ENCODE measurements at regions not wholly inside any gene's neighbourhood (a gene's known extent, or its start where the extent isn't known, plus 50 kb on each side); places are given as distances from the start of the nearest gene placed in this dataset.
"Not testable (repeated sequence)": the region's sequence is repeated elsewhere in the genome, so short reads cannot be mapped to it uniquely, and the experiment has no call there.

DNA sequence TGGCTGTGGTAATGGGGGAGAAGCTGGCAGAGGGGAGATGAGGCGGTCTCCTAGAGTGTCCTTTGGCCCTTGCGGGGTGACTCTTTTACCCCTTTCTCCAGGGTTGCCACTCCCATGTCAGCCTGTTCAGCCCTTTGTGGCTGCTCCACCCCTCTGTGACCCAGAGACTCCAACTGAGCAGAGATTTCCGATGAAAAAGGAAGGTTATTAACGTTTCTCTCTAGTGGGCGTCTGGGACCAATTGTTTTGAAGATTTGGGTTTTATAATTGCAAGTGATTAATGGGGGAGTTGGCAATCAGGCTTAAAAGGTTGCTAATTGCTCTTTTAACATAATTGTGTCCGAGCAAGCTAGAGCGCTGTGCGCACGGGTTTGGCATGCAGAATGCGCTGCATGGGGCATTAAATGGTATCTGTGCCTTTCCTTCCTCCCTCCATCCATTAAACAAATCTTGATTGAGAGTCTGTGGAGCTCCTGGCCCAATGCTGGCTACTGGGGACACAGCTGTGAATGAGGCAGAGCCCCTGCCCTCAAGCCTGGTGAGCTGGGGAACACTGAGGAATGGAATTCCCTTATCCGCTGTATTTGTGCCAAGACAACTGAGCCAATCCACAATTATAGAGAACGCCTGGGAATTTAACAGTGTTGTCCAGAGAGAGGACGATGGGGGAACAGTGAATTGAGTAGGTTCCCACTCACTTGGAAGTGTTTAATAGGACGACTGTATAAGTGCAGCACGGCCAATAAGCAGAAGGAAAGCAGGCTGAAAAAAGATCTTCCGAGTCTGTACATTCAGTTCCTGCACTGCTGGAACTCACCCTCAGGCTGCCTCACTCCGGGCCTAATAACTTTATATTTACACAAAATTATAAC, 295.9 kb downstream of the MIAT start:
- FAIRE-seq (no peak), DNase-seq (ENCODE audit: low spot score in 2 of 2) (no peak)

DNA sequence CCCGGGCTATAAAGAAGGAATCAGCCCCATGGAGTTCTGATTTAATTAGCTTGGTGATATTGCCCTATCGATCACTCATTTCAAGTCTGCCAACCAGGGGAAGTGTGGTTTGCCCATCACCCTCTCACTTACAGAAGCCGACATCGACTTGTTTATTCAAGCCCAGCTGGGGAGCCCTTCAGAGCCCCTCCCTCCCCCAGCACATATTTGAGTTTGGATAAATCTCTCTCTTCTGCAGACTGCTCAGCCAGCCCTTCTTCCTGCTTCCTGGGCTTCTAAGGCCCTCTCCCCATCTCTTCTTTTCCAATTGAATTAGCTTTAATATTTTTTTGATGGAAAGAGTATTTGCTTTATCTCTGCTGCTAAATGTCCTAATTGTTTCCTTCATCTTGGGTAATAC, 299.0 kb downstream of the MIAT start:
- DNase-seq (ENCODE audit: low spot score in 2 of 2) (no peak), FAIRE-seq (no peak)

- no peak for DNase-seq (ENCODE audit: low spot score in 2 of 2)
- FAIRE-seq: no peak
Observed at GRCh38 chr22:26957176-26957575, 299.8 kb downstream of the MIAT start.

GRCh38 chr22:26957897-26958296, 300.5 kb downstream of the MIAT start:
- DNase-seq (ENCODE audit: low spot score in 2 of 2): no peak
- FAIRE-seq: no peak

DNA sequence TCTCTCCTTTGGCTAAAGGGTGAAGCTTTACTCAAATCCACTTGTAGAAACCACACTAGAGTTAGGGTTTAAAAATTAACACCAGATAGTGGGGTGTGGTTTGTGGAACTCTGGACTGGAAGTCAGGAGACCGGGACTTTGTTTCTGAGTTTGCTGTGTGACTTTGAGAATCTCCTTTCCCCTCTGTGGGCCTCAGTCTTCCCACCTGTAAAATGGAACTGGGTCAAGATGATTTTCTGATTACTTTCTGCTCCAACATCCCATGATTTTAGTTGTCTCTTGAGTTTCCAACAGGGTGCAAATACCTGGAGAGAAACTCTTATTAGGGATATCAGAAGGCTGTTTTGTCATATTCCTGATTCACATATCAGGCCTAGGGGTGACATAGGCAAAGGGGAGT, 301.0 kb downstream of the MIAT start:
- DNase-seq (ENCODE audit: low spot score in 2 of 2): no peak
- FAIRE-seq: no peak

DNA sequence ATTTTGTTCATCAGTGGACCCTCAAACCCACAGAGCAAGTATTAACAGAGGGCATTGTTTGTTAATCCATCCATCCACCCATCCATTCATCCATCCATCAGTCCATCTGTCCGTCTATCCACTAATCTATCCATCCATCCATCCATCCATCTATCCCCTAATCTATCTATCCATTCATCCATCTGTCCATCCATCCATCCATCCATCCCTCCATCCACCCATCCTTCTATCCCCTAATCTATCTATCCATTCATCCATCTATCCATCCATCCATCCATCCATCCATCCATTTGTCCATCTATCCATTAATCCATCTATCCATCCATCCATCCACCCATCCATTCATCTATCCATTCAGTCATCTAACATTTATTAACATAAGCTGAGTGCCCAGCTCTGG, 307.3 kb downstream of the MIAT start:
- DNase-seq (ENCODE audit: low spot score in 2 of 2) (no peak), FAIRE-seq (no peak)

DNA sequence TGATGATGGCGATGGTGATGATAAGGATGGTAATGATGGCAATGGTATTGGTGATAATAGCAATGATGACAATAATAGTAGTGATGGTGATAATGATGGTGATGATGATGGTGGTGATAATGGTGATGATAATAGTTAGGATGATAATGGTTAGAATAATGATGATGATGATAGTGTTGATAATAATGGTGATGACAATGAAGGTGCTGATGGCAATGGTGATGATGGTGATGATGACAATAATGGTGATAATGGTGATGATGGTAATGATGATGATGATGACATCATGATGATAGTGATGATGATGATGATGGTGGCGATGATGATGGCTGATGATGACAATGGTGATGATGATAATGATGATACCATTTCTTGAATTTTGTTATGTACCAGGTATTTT, 309.9 kb downstream of the MIAT start:
- DNase-seq (ENCODE audit: low spot score in 2 of 2): no peak
- FAIRE-seq: no peak

GRCh38 chr22:26968859-26969523, 311.6 kb downstream of the MIAT start:
- DNase-seq (ENCODE audit: low spot score in 2 of 2): no peak
- FAIRE-seq: no peak

GRCh38 chr22:26970809-26971394, 313.5 kb downstream of the MIAT start:
- no peak for DNase-seq (ENCODE audit: low spot score in 2 of 2)
- FAIRE-seq: no peak

- no peak for DNase-seq (ENCODE audit: low spot score in 2 of 2)
Observed at GRCh38 chr22:26972286-26972685, 314.9 kb downstream of the MIAT start.

GRCh38 chr22:26972915-26973314, 315.5 kb downstream of the MIAT start:
- not testable (repeated sequence) for FAIRE-seq; DNase-seq (ENCODE audit: low spot score in 2 of 2)

More at GRCh38 chr22:26972286-26972685, 314.9 kb downstream of the MIAT start:
- FAIRE-seq: no peak

GRCh38 chr22:26974034-26974433, 316.6 kb downstream of the MIAT start:
- FAIRE-seq (no peak), DNase-seq (ENCODE audit: low spot score in 2 of 2) (no peak)

GRCh38 chr22:26974914-26975803, 317.8 kb downstream of the MIAT start:
- FAIRE-seq: no peak
- no peak for DNase-seq (ENCODE audit: low spot score in 2 of 2)

GRCh38 chr22:26975865-26976264, 318.5 kb downstream of the MIAT start:
- FAIRE-seq (no peak), DNase-seq (ENCODE audit: low spot score in 2 of 2) (no peak)

DNA sequence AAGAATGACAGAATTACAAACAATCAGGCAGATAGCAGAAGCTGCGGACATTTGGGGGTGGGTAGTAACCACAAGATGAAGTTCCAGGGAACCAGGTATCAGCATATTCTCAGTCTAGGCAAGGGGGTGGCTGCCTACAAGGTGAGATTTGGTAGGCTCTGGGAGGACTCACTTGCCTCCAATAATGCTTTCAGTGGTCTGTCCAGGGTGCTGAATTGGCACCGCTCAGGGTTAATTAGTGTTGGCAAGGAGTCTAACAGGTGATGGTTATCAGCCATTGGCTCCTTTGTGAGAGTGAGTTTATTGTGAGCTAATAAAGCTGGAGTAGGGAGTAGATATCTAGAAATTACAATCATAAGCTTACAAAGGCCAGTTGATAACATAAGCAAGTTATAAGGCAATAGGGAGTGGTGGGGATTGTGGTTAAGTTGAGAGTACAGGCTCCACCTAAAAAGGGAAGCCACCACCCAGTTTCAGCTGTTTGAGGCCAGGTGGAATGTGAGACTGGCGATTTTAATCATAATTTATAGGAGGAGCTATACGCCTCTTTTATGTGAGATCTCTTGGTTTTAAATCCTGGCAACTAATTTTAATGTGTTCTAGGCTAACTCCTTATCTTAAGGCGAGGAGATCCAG, 320.5 kb downstream of the MIAT start:
- DNase-seq (ENCODE audit: low spot score in 2 of 2) (no peak), FAIRE-seq (no peak)

GRCh38 chr22:26979294-26979693, 321.9 kb downstream of the MIAT start:
- FAIRE-seq (no peak), DNase-seq (ENCODE audit: low spot score in 2 of 2) (no peak)

DNA sequence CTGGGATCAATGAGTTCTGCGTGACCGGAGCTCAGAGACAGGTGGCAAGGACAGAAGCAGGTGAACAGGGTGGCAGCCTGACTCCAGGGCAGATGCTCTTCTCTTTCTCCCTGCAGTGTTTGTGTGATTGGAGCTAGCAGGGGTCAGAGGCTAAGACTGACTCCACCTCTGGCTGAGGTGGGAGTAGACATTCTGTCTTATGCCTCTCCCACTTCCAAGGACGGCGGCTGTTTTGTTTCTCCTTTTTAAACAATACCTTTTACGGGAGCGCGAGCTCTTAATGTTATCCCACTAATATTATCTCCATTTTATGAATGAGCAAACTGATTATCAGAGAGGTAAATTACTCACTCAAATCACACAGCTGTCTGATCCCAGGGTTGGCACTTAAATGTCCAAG, 323.7 kb downstream of the MIAT start:
- FAIRE-seq (no peak), DNase-seq (ENCODE audit: low spot score in 2 of 2) (no peak)

- no peak for FAIRE-seq
- no peak for DNase-seq (ENCODE audit: low spot score in 2 of 2)
Observed at GRCh38 chr22:26981541-26981940, 324.2 kb downstream of the MIAT start.

- no peak for DNase-seq (ENCODE audit: low spot score in 2 of 2)
- no peak for FAIRE-seq
Observed at GRCh38 chr22:26983311-26983710, 325.9 kb downstream of the MIAT start.

DNA sequence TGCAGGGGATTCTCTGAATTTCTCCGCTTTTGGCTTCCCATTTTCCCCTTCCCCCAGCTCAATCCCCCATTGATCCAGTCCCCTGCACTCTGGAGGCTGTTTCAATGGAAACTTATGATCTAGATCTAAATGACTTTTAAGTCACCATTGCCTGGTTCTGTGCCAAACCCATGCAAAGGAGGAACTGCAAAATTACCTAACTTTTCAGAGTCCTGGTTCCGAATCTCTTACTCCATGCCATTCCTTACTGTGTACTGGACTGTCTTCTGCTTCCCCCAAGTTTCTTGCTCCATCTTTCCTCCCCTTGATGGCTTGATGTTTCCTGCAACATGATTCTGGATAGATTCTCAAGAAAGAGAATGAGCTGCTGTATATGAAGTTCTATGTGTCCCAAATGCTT, 327.8 kb downstream of the MIAT start:
- DNase-seq (ENCODE audit: low spot score in 2 of 2): no peak

More for the DNA sequence above, 327.8 kb downstream of the MIAT start:
- no peak for FAIRE-seq

Measured in frontal cortex (tissue), 3 donors.